ENCODE measurements at regions not wholly inside any gene's neighbourhood (a gene's known extent, or its start where the extent isn't known, plus 50 kb on each side); places are given as distances from the start of the nearest gene placed in this dataset.

DNA sequence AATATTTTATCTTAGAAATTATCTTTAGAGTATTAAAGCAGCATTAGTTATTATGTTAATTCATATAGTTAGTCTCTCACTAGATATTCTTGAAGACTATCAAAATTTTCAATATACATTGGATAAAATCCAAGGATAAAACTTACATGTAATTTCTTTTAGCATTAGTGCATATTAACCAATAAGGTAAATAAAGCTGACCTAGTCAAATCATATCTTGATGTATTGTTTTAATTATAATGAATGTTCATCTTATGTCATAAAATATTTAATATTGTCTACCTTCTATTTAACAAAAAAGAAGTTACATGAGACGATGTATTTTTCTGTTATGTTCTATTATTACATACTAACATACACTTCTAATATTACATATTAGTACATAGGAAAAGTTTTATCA, 301.7 kb upstream of the DAB2 start:
- FAIRE-seq (no peak), DNase-seq (ENCODE audit: low read depth, low spot score) (no peak)
- dilution Hi-C loops (cut with MboI; ENCODE audit: extremely low pct_ligation_motif_present, low sequenced_read_pairs), result no loop called here
- Histone ChIP-seq H3K79me2 (ENCODE audit: control insufficient read depth, insufficient read depth, low read length) (no peaks in the 10 kb centered on the region), H3K9me3 (ENCODE audit: control insufficient read depth, low read depth, low read length) (no peaks in the 10 kb centered on the region), H2AFZ (ENCODE audit: control insufficient read depth, low read length) (no peak overlapping the region), H3K9me1 (ENCODE audit: control insufficient read depth, extremely low read depth, insufficient read depth, low read length) (no peaks in the 10 kb centered on the region), H3K36me3 (ENCODE audit: control insufficient read depth in 2 of 2, extremely low read depth in 1 of 2, insufficient read depth in 2 of 2, low read length in 2 of 2) (no peaks in the 10 kb centered on the region), H3K9ac (ENCODE audit: control insufficient read depth, extremely low read depth, insufficient read depth, low read length) (no peak overlapping the region), H4K20me1 (ENCODE audit: control insufficient read depth, extremely low read depth, insufficient read depth, low read length) (no peaks in the 10 kb centered on the region), H3K27ac (ENCODE audit: control insufficient read depth, insufficient read depth, low read length) (no peak overlapping the region), H3K4me1 (ENCODE audit: control insufficient read depth, extremely low read depth, insufficient read depth, low read length) (no peaks in the 10 kb centered on the region), H3K4me2 (ENCODE audit: control insufficient read depth, extremely low read depth, insufficient read depth, low read depth, low read length) (no peak overlapping the region), H3K4me3 (ENCODE audit: control insufficient read depth in 2 of 3, extremely low read depth in 1 of 3, insufficient read depth in 2 of 3, low read depth in 1 of 3, low read length in 3 of 3) (no peak overlapping the region), H3K27me3 (ENCODE audit: control insufficient read depth, extremely low read depth, insufficient read depth, low read length) (no peaks in the 10 kb centered on the region)
- no peak for TF ChIP-seq EZH2 (IDR thresholded peaks at IDR 0.05; ENCODE audit: low read length)
- no peak for TF ChIP-seq CTCF (optimal IDR thresholded peaks at IDR 0.05 in 1 of 3, IDR thresholded peaks at IDR 0.05 in 1 of 3, conservative IDR thresholded peaks at IDR 0.05 in 1 of 3; ENCODE audit: extremely low read depth in 1 of 3, insufficient read depth in 2 of 3, low read length in 3 of 3)

DNA sequence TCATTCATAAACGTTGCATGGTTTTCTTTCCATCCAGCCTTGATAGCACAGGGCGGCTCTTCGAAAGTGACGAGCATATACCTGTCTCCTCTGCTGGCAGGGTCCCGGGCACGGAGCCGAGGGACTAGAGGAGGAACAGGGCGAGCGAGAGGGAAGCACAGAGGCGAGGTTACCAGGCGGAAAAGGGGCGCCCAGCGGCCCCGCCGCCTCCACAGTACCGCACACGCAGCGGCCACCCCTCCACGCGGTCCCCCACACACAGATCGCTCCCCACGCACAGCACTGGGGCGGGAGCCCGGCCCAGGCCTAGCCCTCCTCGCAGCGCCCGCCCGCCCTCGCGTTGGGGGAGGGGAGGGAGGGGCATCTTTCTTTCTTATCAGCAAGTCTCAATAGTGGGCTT, 296.6 kb upstream of the DAB2 start:
- dilution Hi-C loops (cut with MboI; ENCODE audit: extremely low pct_ligation_motif_present, low sequenced_read_pairs), result no loop called here
- Histone ChIP-seq H3K27ac (ENCODE audit: control insufficient read depth, insufficient read depth, low read length) (no peak overlapping the region), H3K27me3 (ENCODE audit: control insufficient read depth, extremely low read depth, insufficient read depth, low read length) (no peaks in the 10 kb centered on the region), H3K4me1 (ENCODE audit: control insufficient read depth, extremely low read depth, insufficient read depth, low read length) (no peaks in the 10 kb centered on the region), H3K4me2 (ENCODE audit: control insufficient read depth, extremely low read depth, insufficient read depth, low read depth, low read length) (no peak overlapping the region), H3K4me3 (ENCODE audit: control insufficient read depth in 2 of 3, extremely low read depth in 1 of 3, insufficient read depth in 2 of 3, low read depth in 1 of 3, low read length in 3 of 3) (no peak overlapping the region), H3K9me1 (ENCODE audit: control insufficient read depth, extremely low read depth, insufficient read depth, low read length) (no peaks in the 10 kb centered on the region), H3K79me2 (ENCODE audit: control insufficient read depth, insufficient read depth, low read length) (no peaks in the 10 kb centered on the region), H2AFZ (ENCODE audit: control insufficient read depth, low read length) (no peak overlapping the region), H3K9ac (ENCODE audit: control insufficient read depth, extremely low read depth, insufficient read depth, low read length) (no peak overlapping the region), H4K20me1 (ENCODE audit: control insufficient read depth, extremely low read depth, insufficient read depth, low read length) (no peaks in the 10 kb centered on the region), H3K36me3 (ENCODE audit: control insufficient read depth in 2 of 2, extremely low read depth in 1 of 2, insufficient read depth in 2 of 2, low read length in 2 of 2) (no peaks in the 10 kb centered on the region), H3K9me3 (ENCODE audit: control insufficient read depth, low read depth, low read length) (no peaks in the 10 kb centered on the region)
- FAIRE-seq (no peak), DNase-seq (ENCODE audit: low read depth, low spot score) (no peak)
- TF ChIP-seq CTCF (optimal IDR thresholded peaks at IDR 0.05 in 1 of 3, IDR thresholded peaks at IDR 0.05 in 1 of 3, conservative IDR thresholded peaks at IDR 0.05 in 1 of 3; ENCODE audit: extremely low read depth in 1 of 3, insufficient read depth in 2 of 3, low read length in 3 of 3) (no peak), EZH2 (IDR thresholded peaks at IDR 0.05; ENCODE audit: low read length) (no peak)
